IMR-90 (cell line): ENCODE measurements at regions not wholly inside any gene's neighbourhood (a gene's known extent, or its start where the extent isn't known, plus 50 kb on each side); places are given as distances from the start of the nearest gene placed in this dataset.

Experiments
- CEBPB ChIP-seq: IDR thresholded peaks from 2 replicates; pipeline ENCODE4 v1.6.1; 2012; ENCODE audit warnings: low read depth, low read length, improper control_type of control experiment
- CTCF ChIP-seq: conservative IDR thresholded peaks from 2 replicates; pipeline ENCODE4 v1.5.1; 2012; ENCODE audit warnings: mild to moderate bottlenecking, low read depth, low read length, improper control_type of control experiment
- FOS ChIP-seq: fragments of 150-350 bp; IDR thresholded peaks from 2 replicates; pipeline ENCODE4 v1.6.1; 2016; ENCODE audit warnings: low read depth, low read length
- MXI1 ChIP-seq: IDR thresholded peaks from 2 replicates; pipeline ENCODE4 v1.6.1; 2012; ENCODE audit warnings: low read depth, mild to moderate bottlenecking, low read length, moderate library complexity, borderline replicate concordance
- POLR2A ChIP-seq: IDR thresholded peaks from 2 replicates; pipeline ENCODE4 v1.6.1; 2012; ENCODE audit warnings: mild to moderate bottlenecking, low read depth, low read length
- RAD21 ChIP-seq: IDR thresholded peaks from 2 replicates; pipeline ENCODE4 v1.6.1; 2012; ENCODE audit warnings: low read length, improper control_type of control experiment
- SMC3 ChIP-seq: fragments of 150-350 bp; IDR thresholded peaks from 2 replicates; pipeline ENCODE4 v1.6.1; 2016; ENCODE audit warnings: low read depth, mild to moderate bottlenecking, antibody characterized with exemption, low read length, moderate library complexity

DNA sequence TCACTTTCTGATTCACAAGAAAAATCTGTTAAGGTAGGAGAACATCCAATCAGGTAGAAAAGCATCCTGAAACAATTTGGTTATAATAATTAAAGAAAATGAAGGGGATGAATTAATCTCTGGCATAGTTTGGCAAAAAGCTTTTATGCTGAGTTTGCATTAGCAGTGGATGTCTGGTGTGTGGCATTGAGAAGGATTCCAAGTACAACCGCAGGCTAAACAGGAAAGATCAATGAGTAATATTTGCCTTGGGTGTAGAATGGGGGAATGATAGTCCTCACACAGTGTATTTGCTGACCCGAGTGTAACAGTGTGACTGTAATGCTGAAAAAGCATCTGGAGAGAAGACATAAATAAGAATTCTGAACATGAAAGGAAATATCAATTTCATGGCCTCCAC is 68.3 kb upstream of the SESTD1 start:
- TF ChIP-seq CTCF: no peak
- no peak for TF ChIP-seq FOS
- no peak for TF ChIP-seq SMC3
- TF ChIP-seq RAD21: no peak
- no peak for TF ChIP-seq CEBPB
- no peak for TF ChIP-seq POLR2A
- TF ChIP-seq MXI1: no peak
